Loucy (cell line): ENCODE measurements at regions not wholly inside any gene's neighbourhood (a gene's known extent, or its start where the extent isn't known, plus 50 kb on each side); places are given as distances from the start of the nearest gene placed in this dataset.

Source experiments
- H2AFZ ChIP-seq: fragments of 200-600 bp; sonication (generic); 2 replicates; pipeline ENCODE4 v1.6.0; 2016; ENCODE audit warnings: antibody characterized with exemption, mild to moderate bottlenecking, low read length, moderate library complexity
- H3F3A ChIP-seq: fragments of 200-600 bp; 2 replicates; pipeline ENCODE4 v1.6.0; 2016; ENCODE audit warnings: antibody characterized with exemption, low read depth, mild to moderate bottlenecking
- H3K27me3 ChIP-seq: fragments of 200-600 bp; sonication (generic); 2 replicates; pipeline ENCODE4 v1.6.1; 2014; ENCODE audit warnings: low read length, mild to moderate bottlenecking; ENCODE audit not compliant: insufficient read depth, poor library complexity, severe bottlenecking
- H3K36me3 ChIP-seq: fragments of 200-600 bp; sonication (generic); 2 replicates; pipeline ENCODE4 v1.6.1; 2016; ENCODE audit warnings: low read length; ENCODE audit not compliant: insufficient read depth
- H3K4me1 ChIP-seq: fragments of 200-600 bp; sonication (generic); 2 replicates; pipeline ENCODE4 v1.5.1; 2014; ENCODE audit warnings: low read length, mild to moderate bottlenecking; ENCODE audit not compliant: insufficient read depth, poor library complexity, severe bottlenecking
- H3K4me2 ChIP-seq: fragments of 200-600 bp; sonication (generic); 2 replicates; pipeline ENCODE4 v1.6.0; 2014; ENCODE audit warnings: antibody characterized with exemption, low read length, low read depth, mild to moderate bottlenecking; ENCODE audit not compliant: poor library complexity, severe bottlenecking
- H3K4me3 ChIP-seq: fragments of 200-600 bp; sonication (generic); 2 replicates; pipeline ENCODE4 v1.5.1; 2014; ENCODE audit warnings: low read length, mild to moderate bottlenecking, mixed read lengths; ENCODE audit not compliant: poor library complexity, severe bottlenecking
- H3K79me2 ChIP-seq: fragments of 200-600 bp; sonication (generic); 2 replicates; pipeline ENCODE4 v1.6.1; 2014; ENCODE audit warnings: low read length; ENCODE audit not compliant: insufficient read depth
- H3K9ac ChIP-seq: fragments of 200-600 bp; sonication (generic); 2 replicates; pipeline ENCODE4 v1.6.0; 2014; ENCODE audit warnings: mild to moderate bottlenecking, low read depth, low read length, moderate library complexity; ENCODE audit not compliant: poor library complexity, severe bottlenecking
- H3K9me2 ChIP-seq: fragments of 200-600 bp; sonication (generic); replicated peaks from 2 replicates; pipeline ENCODE4 v1.6.1; 2016; ENCODE audit warnings: low read depth, low read length, mixed read lengths
- H3K9me3 ChIP-seq: fragments of 200-600 bp; sonication (generic); 2 replicates; pipeline ENCODE4 v1.6.1; 2014; ENCODE audit warnings: mild to moderate bottlenecking, antibody characterized with exemption, low read length, low read depth; ENCODE audit not compliant: insufficient read depth
- H4K20me1 ChIP-seq: fragments of 200-600 bp; sonication (generic); 2 replicates; pipeline ENCODE4 v1.6.0; 2014; ENCODE audit warnings: antibody characterized with exemption, low read length, mild to moderate bottlenecking; ENCODE audit not compliant: insufficient read depth, poor library complexity, severe bottlenecking
- CTCF ChIP-seq: fragments of 200-600 bp; sonication (generic); conservative IDR thresholded peaks from 2 replicates; pipeline ENCODE4 v1.5.1; 2014; ENCODE audit warnings: mild to moderate bottlenecking, antibody characterized with exemption, low read length
- EZH2phosphoT487 ChIP-seq: fragments of 200-600 bp; IDR thresholded peaks from 2 replicates; pipeline ENCODE4 v1.6.1; 2018; ENCODE audit warnings: antibody characterized with exemption, mild to moderate bottlenecking, moderate library complexity, borderline replicate concordance

- TF ChIP-seq EZH2phosphoT487 (no peak), CTCF (no peak)
- H4K20me1 ChIP-seq = no peaks in the 10 kb centered on the region
- H3K27me3 ChIP-seq = peaks cover 8% of the 10 kb centered on the region
Measured at GRCh38 chr3:127110982-127111693, 81.8 kb upstream of the PRR23E start.

GRCh38 chr3:127112796-127113570 is 79.9 kb upstream of the PRR23E start:
- Histone ChIP-seq H3K36me3 (no peaks in the 10 kb centered on the region), H3F3A (no peaks in the 10 kb centered on the region), H3K27me3 (peaks cover 8% of the 10 kb centered on the region), H3K4me2 (no peak overlapping the region), H3K9me2 (no peaks in the 10 kb centered on the region), H3K79me2 (no peaks in the 10 kb centered on the region), H3K4me1 (no peaks in the 10 kb centered on the region), H3K9me3 (peaks cover 12% of the 10 kb centered on the region), H2AFZ (no peak overlapping the region), H4K20me1 (no peaks in the 10 kb centered on the region), H3K4me3 (no peak overlapping the region), H3K9ac (no peak overlapping the region)
- no peak for TF ChIP-seq CTCF
- no peak for TF ChIP-seq EZH2phosphoT487

More at GRCh38 chr3:127110982-127111693, 81.8 kb upstream of the PRR23E start:
- Histone ChIP-seq H2AFZ (no peak overlapping the region), H3K4me3 (no peak overlapping the region), H3K9ac (no peak overlapping the region), H3F3A (no peaks in the 10 kb centered on the region), H3K36me3 (no peaks in the 10 kb centered on the region), H3K79me2 (no peaks in the 10 kb centered on the region), H3K9me2 (no peaks in the 10 kb centered on the region), H3K9me3 (peaks cover 12% of the 10 kb centered on the region), H3K4me1 (no peaks in the 10 kb centered on the region), H3K4me2 (no peak overlapping the region)

- Histone ChIP-seq H3K9ac (no peak overlapping the region), H3F3A (no peaks in the 10 kb centered on the region), H3K9me3 (peaks cover 12% of the 10 kb centered on the region), H3K36me3 (no peaks in the 10 kb centered on the region), H2AFZ (no peak overlapping the region), H3K4me1 (no peaks in the 10 kb centered on the region), H3K4me3 (no peak overlapping the region), H3K79me2 (no peaks in the 10 kb centered on the region), H4K20me1 (no peaks in the 10 kb centered on the region), H3K4me2 (no peak overlapping the region), H3K27me3 (peaks cover 8% of the 10 kb centered on the region), H3K9me2 (no peaks in the 10 kb centered on the region)
- TF ChIP-seq EZH2phosphoT487 (no peak), CTCF (no peak)
Measured at GRCh38 chr3:127113571-127113891, 79.4 kb upstream of the PRR23E start.
